ENCODE measurements at regions not wholly inside any gene's neighbourhood (a gene's known extent, or its start where the extent isn't known, plus 50 kb on each side); places are given as distances from the start of the nearest gene placed in this dataset.

GRCh38 chr15:62647843-62648505 lies 394.6 kb upstream of the TPM1 start:
- Histone ChIP-seq H2AFZ (no peak overlapping the region), H3K9me2 (replicated peaks; ENCODE audit: insufficient read depth) (no peaks in the 10 kb centered on the region), H3K27ac (no peak overlapping the region), H3K27me3 (no peaks in the 10 kb centered on the region), H3K4me1 (ENCODE audit: insufficient read depth) (no peaks in the 10 kb centered on the region), H3K4me2 (no peak overlapping the region), H3K79me2 (peaks cover 4% of the 10 kb centered on the region), H3K36me3 (replicated peaks; ENCODE audit: insufficient read depth, low read depth) (no peaks in the 10 kb centered on the region), H3K4me3 (no peak overlapping the region), H3K9me3 (ENCODE audit: low read depth) (no peaks in the 10 kb centered on the region), H4K20me1 (ENCODE audit: insufficient read depth, poor library complexity, severe bottlenecking) (no peaks in the 10 kb centered on the region)
- WGBS (ENCODE audit: low lambda C conversion rate, missing lambda C conversion rate): 90% methylated on average over 7 of the region's 7 CpGs
- DNase-seq (ENCODE audit: low spot score): no peak
- no peak for TF ChIP-seq CTCF (IDR thresholded peaks at IDR 0.05; ENCODE audit: poor library complexity)
- no peak for TF ChIP-seq EZH2phosphoT487 (IDR thresholded peaks at IDR 0.05; ENCODE audit: low read depth, severe bottlenecking, unreplicated experiment)

- no peaks in the 10 kb centered on the region for H3K9me2 ChIP-seq (replicated peaks; ENCODE audit: insufficient read depth)
- no peak overlapping the region for H3K4me2 ChIP-seq
- TF ChIP-seq EZH2phosphoT487 (IDR thresholded peaks at IDR 0.05; ENCODE audit: low read depth, severe bottlenecking, unreplicated experiment) (no peak), CTCF (IDR thresholded peaks at IDR 0.05; ENCODE audit: poor library complexity) (peak; percentile 37), EZH2 (IDR thresholded peaks at IDR 0.05; ENCODE audit: borderline replicate concordance) (no peak)
- no peaks in the 10 kb centered on the region for H3K9me3 ChIP-seq (ENCODE audit: low read depth)
- no peaks in the 10 kb centered on the region for H3K79me2 ChIP-seq
- no peaks in the 10 kb centered on the region for H3K36me3 ChIP-seq (replicated peaks; ENCODE audit: insufficient read depth, low read depth)
- no peak overlapping the region for H3K4me3 ChIP-seq
- no peaks in the 10 kb centered on the region for H4K20me1 ChIP-seq (ENCODE audit: insufficient read depth, poor library complexity, severe bottlenecking)
- WGBS (ENCODE audit: low lambda C conversion rate, missing lambda C conversion rate): 97% methylated on average over 6 of the region's 6 CpGs
- H2AFZ ChIP-seq: no peak overlapping the region
- DNase-seq (ENCODE audit: low spot score): peak; percentile 35
- no peak overlapping the region for H3K27ac ChIP-seq
- no peaks in the 10 kb centered on the region for H3K4me1 ChIP-seq (ENCODE audit: insufficient read depth)
- H3K27me3 ChIP-seq: no peaks in the 10 kb centered on the region
These were observed 393.6 kb upstream of the TPM1 start for GRCh38 chr15:62648954-62649353.

GRCh38 chr15:62649793-62650420 lies 392.6 kb upstream of the TPM1 start:
- Histone ChIP-seq H3K9me3 (ENCODE audit: low read depth) (no peaks in the 10 kb centered on the region), H3K27me3 (no peaks in the 10 kb centered on the region), H3K36me3 (replicated peaks; ENCODE audit: insufficient read depth, low read depth) (no peaks in the 10 kb centered on the region), H4K20me1 (ENCODE audit: insufficient read depth, poor library complexity, severe bottlenecking) (no peaks in the 10 kb centered on the region), H3K4me3 (no peak overlapping the region), H3K9me2 (replicated peaks; ENCODE audit: insufficient read depth) (no peaks in the 10 kb centered on the region), H3K79me2 (no peaks in the 10 kb centered on the region), H3K4me1 (ENCODE audit: insufficient read depth) (no peaks in the 10 kb centered on the region), H2AFZ (no peak overlapping the region), H3K27ac (no peak overlapping the region), H3K4me2 (no peak overlapping the region)
- no peak for DNase-seq (ENCODE audit: low spot score)
- TF ChIP-seq CTCF (IDR thresholded peaks at IDR 0.05; ENCODE audit: poor library complexity): no peak
- TF ChIP-seq EZH2phosphoT487 (IDR thresholded peaks at IDR 0.05; ENCODE audit: low read depth, severe bottlenecking, unreplicated experiment): no peak
- TF ChIP-seq EZH2 (IDR thresholded peaks at IDR 0.05; ENCODE audit: borderline replicate concordance): no peak
- 83% methylated on average over 12 of the region's 12 CpGs for WGBS (ENCODE audit: low lambda C conversion rate, missing lambda C conversion rate)
